Head of caudate nucleus (tissue), 42 donors: ENCODE measurements at regions not wholly inside any gene's neighbourhood (a gene's known extent, or its start where the extent isn't known, plus 50 kb on each side); places are given as distances from the start of the nearest gene placed in this dataset.
"Not testable (repeated sequence)": the region's sequence is repeated elsewhere in the genome, so short reads cannot be mapped to it uniquely, and the experiment has no call there.

Source experiments
- DNase-seq, 42 donors: peaks; one replicate each; pipeline versions ENCODE4 v3.0.0 to v3.0.0-alpha.2; 2020 to 2021; ENCODE audit warnings: mixed read lengths in 7 of 42
- intact Hi-C: fragments of 100-400 bp; cut with DNase I; formaldehyde crosslinking; loops from one replicate; pipeline ENCODE4 v1.15.0; 2022

GRCh38 chrX:150199803-150200202 lies 163.3 kb upstream of the MAMLD1 start:
- intact Hi-C loops, result no loop called here

GRCh38 chrX:150200361-150200760 lies 162.8 kb upstream of the MAMLD1 start:
- DNase-seq, result no peak
- intact Hi-C loops, result no loop called here

More at GRCh38 chrX:150199803-150200202, 163.3 kb upstream of the MAMLD1 start:
- DNase-seq, result no peak

GRCh38 chrX:150200820-150201287 lies 162.3 kb upstream of the MAMLD1 start:
- DNase-seq, result peak in 7 of 42 donors; percentile 1 to 47 (median 32)

GRCh38 chrX:150201391-150201790 lies 161.7 kb upstream of the MAMLD1 start:
- no peak for DNase-seq
- intact Hi-C loops, result no loop called here

More at GRCh38 chrX:150200820-150201287, 162.3 kb upstream of the MAMLD1 start:
- intact Hi-C loops, result no loop called here

- no peak for DNase-seq
- intact Hi-C loops, result no loop called here
Measured at GRCh38 chrX:150201841-150202240, 161.3 kb upstream of the MAMLD1 start.

GRCh38 chrX:150202641-150203247 lies 160.4 kb upstream of the MAMLD1 start:
- DNase-seq, result no peak
- intact Hi-C loops, result no loop called here

- DNase-seq, result no peak
- intact Hi-C loops, result no loop called here
Measured at GRCh38 chrX:150203248-150203645, 159.9 kb upstream of the MAMLD1 start.

GRCh38 chrX:150205011-150205410 lies 158.1 kb upstream of the MAMLD1 start:
- DNase-seq, result no peak
- intact Hi-C loops, result no loop called here

- DNase-seq, result no peak
- intact Hi-C loops, result no loop called here
Measured at GRCh38 chrX:150207733-150208132, 155.4 kb upstream of the MAMLD1 start.

- no peak for DNase-seq
- intact Hi-C loops, result no loop called here
Measured at GRCh38 chrX:150211988-150212387, 151.1 kb upstream of the MAMLD1 start.

- intact Hi-C loops, result no loop called here
Measured at GRCh38 chrX:150212672-150213480, 150.2 kb upstream of the MAMLD1 start.

GRCh38 chrX:150213481-150214030 lies 149.6 kb upstream of the MAMLD1 start:
- DNase-seq, result no peak
- intact Hi-C loops, result no loop called here

More at GRCh38 chrX:150212672-150213480, 150.2 kb upstream of the MAMLD1 start:
- DNase-seq, result no peak

GRCh38 chrX:150216000-150216399 lies 147.1 kb upstream of the MAMLD1 start:
- intact Hi-C loops, DNase-seq: not testable (repeated sequence)

- intact Hi-C loops, result no loop called here
- DNase-seq, result no peak
Measured at GRCh38 chrX:150216716-150217115, 146.4 kb upstream of the MAMLD1 start.

GRCh38 chrX:150217609-150218008 lies 145.5 kb upstream of the MAMLD1 start:
- intact Hi-C loops, result no loop called here
- DNase-seq, result no peak

- peak in 16 of 42 donors; percentile 2 to 46 (median 12) for DNase-seq
- intact Hi-C loops, result no loop called here
Measured at GRCh38 chrX:150219374-150220185, 143.5 kb upstream of the MAMLD1 start.

- intact Hi-C loops, result no loop called here
- peak in 1 of 42 donors; percentile 7 for DNase-seq
Measured at GRCh38 chrX:150223176-150224015, 139.7 kb upstream of the MAMLD1 start.

GRCh38 chrX:150224676-150225075 lies 138.4 kb upstream of the MAMLD1 start:
- no peak for DNase-seq
- intact Hi-C loops, result no loop called here
